SK-N-SH treated with all-trans-retinoic acid at 6 μM for 48 hours (cell line): ENCODE measurements at regions not wholly inside any gene's neighbourhood (a gene's known extent, or its start where the extent isn't known, plus 50 kb on each side); places are given as distances from the start of the nearest gene placed in this dataset.

Experiments used
- CREB5 ChIP-seq: fragments of 250-450 bp; sonication (Bioruptor Pico); IDR thresholded peaks from 2 replicates; pipeline ENCODE4 v1.5.1; 2020; ENCODE audit warnings: low read depth, mild to moderate bottlenecking, moderate library complexity
- ESRRG ChIP-seq: fragments of 250-450 bp; sonication (Bioruptor Pico); IDR thresholded peaks from 2 replicates; pipeline ENCODE4 v1.6.1; 2021; ENCODE audit warnings: mild to moderate bottlenecking
- POU6F1 ChIP-seq: fragments of 250-450 bp; sonication (Bioruptor Pico); IDR thresholded peaks from 2 replicates; pipeline ENCODE4 v1.8.0; 2021; ENCODE audit warnings: low read depth, mild to moderate bottlenecking, moderate library complexity, borderline replicate concordance
- PPARA ChIP-seq: fragments of 250-450 bp; sonication (Bioruptor Pico); IDR thresholded peaks from 2 replicates; pipeline ENCODE4 v1.5.0; 2020; ENCODE audit warnings: mild to moderate bottlenecking, borderline replicate concordance
- TSHZ2 ChIP-seq: fragments of 250-450 bp; sonication (Bioruptor Pico); IDR thresholded peaks from 2 replicates; pipeline ENCODE4 v1.5.0; 2020; ENCODE audit warnings: mild to moderate bottlenecking, moderate library complexity
- ZNF8 ChIP-seq: fragments of 450-650 bp; formaldehyde crosslinking; IDR thresholded peaks from 2 replicates; pipeline ENCODE4 v1.5.0; 2020; ENCODE audit warnings: mild to moderate bottlenecking, moderate library complexity

GRCh38 chr7:124633740-124634139 is 131.9 kb downstream of the GPR37 start:
- TF ChIP-seq CREB5 (CRISPR knock-in tag) (no peak), TSHZ2 (CRISPR knock-in tag) (no peak), PPARA (CRISPR knock-in tag) (no peak), ESRRG (CRISPR knock-in tag) (no peak), POU6F1 (CRISPR knock-in tag) (no peak), ZNF8 (CRISPR knock-in tag) (no peak)
